ENCODE measurements at regions not wholly inside any gene's neighbourhood (a gene's known extent, or its start where the extent isn't known, plus 50 kb on each side); places are given as distances from the start of the nearest gene placed in this dataset.
A peak's percentile ranks its signal among the peaks of the same experiment; 100 is the strongest.

DNA sequence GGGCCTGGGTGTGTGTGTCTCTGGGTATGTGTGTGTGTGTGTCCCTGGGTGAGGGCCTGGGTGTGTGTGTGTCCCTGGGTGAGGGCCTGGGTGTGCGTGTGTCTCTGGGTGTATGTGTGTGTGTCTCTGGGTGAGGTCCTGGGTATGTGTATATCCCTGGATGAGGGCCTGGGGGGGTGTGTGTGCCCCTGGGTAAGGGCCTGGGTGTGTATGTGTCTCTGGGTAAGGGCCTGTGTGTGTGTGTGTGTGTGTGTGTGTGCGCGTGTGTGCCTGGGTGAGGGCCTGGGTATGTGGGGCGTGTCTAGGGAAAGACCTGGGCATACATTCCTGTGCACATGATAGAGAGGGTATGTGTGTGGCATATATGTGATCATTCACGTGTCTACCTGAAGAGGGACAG is 155.1 kb upstream of the ZC3H12A start:
- Histone ChIP-seq H3K36me3 (no peaks in the 10 kb centered on the region), H3K9me3 (no peaks in the 10 kb centered on the region), H3K4me3 (no peak overlapping the region), H3K27ac (no peak overlapping the region), H3K27me3 (peaks cover 61% of the 10 kb centered on the region), H3K4me1 (peaks cover 9% of the 10 kb centered on the region)
- TF ChIP-seq POLR2A (IDR thresholded peaks at IDR 0.05): no peak
- TF ChIP-seq, protein P1, sequence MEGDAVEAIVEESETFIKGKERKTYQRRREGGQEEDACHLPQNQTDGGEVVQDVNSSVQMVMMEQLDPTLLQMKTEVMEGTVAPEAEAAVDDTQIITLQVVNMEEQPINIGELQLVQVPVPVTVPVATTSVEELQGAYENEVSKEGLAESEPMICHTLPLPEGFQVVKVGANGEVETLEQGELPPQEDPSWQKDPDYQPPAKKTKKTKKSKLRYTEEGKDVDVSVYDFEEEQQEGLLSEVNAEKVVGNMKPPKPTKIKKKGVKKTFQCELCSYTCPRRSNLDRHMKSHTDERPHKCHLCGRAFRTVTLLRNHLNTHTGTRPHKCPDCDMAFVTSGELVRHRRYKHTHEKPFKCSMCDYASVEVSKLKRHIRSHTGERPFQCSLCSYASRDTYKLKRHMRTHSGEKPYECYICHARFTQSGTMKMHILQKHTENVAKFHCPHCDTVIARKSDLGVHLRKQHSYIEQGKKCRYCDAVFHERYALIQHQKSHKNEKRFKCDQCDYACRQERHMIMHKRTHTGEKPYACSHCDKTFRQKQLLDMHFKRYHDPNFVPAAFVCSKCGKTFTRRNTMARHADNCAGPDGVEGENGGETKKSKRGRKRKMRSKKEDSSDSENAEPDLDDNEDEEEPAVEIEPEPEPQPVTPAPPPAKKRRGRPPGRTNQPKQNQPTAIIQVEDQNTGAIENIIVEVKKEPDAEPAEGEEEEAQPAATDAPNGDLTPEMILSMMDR (IDR thresholded peaks at IDR 0.05): no peak
- no peak for TF ChIP-seq EP300 (IDR thresholded peaks at IDR 0.05)
- no peak for TF ChIP-seq POLR2AphosphoS5 (IDR thresholded peaks at IDR 0.05)
- WGBS: 68% methylated on average over 5 of the region's 5 CpGs
- DNase-seq (ENCODE audit: low spot score in 2 of 2): no peak

DNA sequence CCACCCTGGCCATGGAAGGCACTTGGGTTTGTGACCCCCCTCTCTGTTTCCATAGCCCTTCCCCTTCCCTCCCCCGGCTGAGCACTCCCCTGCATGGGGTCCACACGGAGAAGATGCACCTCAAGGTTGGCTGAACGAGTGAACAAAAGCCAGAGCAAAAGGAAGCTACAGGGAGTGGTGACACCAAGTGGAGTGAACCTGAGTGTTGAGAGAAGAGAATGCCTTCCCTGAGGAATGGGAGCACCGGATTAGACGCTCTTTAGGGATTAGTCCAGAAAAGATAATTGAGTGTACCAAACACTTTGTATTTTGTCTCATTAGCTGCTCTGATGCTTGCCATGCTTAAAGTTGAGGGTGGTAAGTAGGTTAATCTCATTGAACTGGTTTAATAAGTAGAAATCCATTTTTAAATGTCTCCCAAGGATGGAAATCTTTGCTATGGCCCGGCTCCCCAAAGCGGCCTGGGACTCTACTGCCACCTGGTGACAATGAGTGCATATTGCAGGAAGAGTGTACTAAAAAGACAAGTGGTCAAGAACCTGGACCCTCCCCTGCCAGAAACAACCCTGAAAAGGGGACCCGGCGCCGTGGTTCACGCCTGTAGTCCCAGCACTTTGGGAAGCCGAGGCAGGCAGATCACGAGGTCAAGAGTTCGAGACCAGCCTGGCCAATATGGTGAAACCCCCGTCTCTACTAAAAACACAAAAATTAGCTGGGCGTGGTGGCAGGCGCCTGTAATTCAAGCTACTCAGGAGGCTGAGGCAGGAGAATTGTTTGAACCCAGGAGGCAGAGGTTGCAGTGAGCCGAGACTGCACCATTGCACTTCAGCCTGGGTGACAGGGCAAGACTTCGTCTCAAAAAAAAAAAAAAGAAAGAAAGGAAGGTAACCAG is 150.6 kb upstream of the ZC3H12A start:
- TF ChIP-seq, protein P1 (IDR thresholded peaks at IDR 0.05): peak in 1 of 2 donors; percentile 14
- no peak for TF ChIP-seq POLR2A (IDR thresholded peaks at IDR 0.05)
- no peak for TF ChIP-seq EP300 (IDR thresholded peaks at IDR 0.05)
- TF ChIP-seq POLR2AphosphoS5 (IDR thresholded peaks at IDR 0.05): no peak
- H3K9me3 ChIP-seq: no peaks in the 10 kb centered on the region
- WGBS: 54% methylated on average over 15 of the region's 19 CpGs
- H3K4me1 ChIP-seq: no peaks in the 10 kb centered on the region
- H3K4me3 ChIP-seq: no peak overlapping the region
- no peak overlapping the region for H3K27ac ChIP-seq
- peaks cover 34% of the 10 kb centered on the region for H3K27me3 ChIP-seq
- DNase-seq (ENCODE audit: low spot score in 2 of 2): no peak
- H3K36me3 ChIP-seq: no peaks in the 10 kb centered on the region

DNA sequence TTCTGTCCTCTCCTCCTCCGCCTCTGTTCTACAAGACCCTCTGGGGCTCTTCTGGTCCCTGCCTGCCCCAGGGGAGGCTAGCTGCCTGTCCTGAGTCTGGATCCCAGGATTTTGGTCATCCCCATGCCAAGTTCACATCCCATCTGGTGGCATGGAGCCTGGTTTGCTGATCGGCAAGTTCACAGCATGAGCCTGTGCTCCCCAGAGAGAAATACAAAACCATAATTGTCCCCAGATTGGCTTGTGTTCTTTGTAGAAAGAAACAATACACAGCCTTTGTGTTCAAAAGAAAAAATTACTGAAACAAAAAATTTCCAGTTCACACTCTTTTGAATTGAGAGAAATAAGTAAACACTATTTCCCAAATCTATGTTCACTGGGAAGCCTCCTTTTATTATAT is 149.4 kb upstream of the ZC3H12A start:
- TF ChIP-seq, protein P1 (IDR thresholded peaks at IDR 0.05): no peak
- no peak for TF ChIP-seq POLR2AphosphoS5 (IDR thresholded peaks at IDR 0.05)
- no peak for TF ChIP-seq POLR2A (IDR thresholded peaks at IDR 0.05)
- TF ChIP-seq EP300 (IDR thresholded peaks at IDR 0.05): no peak
- no peak for DNase-seq (ENCODE audit: low spot score in 2 of 2)
- 62% methylated on average over 2 of the region's 2 CpGs for WGBS

DNA sequence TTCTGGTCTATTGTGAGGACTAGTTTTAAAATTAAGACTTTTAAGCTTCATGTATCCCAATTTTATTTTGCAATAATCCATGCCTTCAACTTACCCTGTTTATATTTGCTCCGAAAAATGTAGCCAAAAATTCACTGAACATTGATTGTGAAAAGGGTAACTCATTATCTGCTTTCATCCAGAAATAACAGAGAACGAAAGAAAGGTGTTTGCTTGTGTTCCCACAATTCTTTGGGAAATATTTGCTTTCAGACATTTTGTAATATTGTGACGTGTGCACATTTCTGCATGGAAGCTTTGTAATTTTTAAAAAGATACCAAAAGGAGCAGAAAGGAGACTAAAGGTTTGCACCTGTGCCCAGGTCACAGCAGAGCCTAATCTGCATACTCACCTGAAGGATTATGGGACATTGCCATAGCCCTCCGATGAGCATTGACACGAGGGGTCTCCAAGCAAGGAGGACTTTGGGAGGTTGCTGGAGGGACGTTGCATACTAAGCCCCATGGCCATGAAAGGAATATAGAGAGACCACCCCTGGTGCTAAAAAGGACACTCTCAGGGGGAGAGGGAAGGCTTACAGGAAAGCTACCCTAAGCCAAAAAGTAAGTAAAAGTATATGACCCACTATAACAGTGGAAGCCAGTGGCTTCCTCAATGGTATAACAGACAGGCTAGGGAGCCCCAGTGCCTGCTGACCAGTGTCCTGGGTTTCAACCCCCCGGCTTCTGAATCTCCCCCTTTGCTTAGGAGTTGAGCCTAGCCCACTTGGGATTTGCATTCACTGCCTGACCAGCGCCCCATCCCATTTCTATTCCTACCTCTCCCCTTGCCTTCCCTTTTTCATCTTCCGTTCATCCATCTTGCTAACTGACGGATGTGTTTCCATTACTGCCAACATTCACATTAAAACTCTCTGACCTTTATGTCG is 148.6 kb upstream of the ZC3H12A start:
- no peaks in the 10 kb centered on the region for H3K36me3 ChIP-seq
- H3K9me3 ChIP-seq: no peaks in the 10 kb centered on the region
- no peaks in the 10 kb centered on the region for H3K4me1 ChIP-seq
- TF ChIP-seq, protein P1 (IDR thresholded peaks at IDR 0.05): no peak
- TF ChIP-seq EP300 (IDR thresholded peaks at IDR 0.05) (no peak), POLR2A (IDR thresholded peaks at IDR 0.05) (no peak), POLR2AphosphoS5 (IDR thresholded peaks at IDR 0.05) (no peak)
- H3K27ac ChIP-seq: no peak overlapping the region
- no peak overlapping the region for H3K4me3 ChIP-seq
- no peak for DNase-seq (ENCODE audit: low spot score in 2 of 2)
- H3K27me3 ChIP-seq: peaks cover 27% of the 10 kb centered on the region
- 72% methylated on average over 11 of the region's 11 CpGs for WGBS

More for the DNA sequence above, 149.4 kb upstream of the ZC3H12A start:
- H3K4me1 ChIP-seq: no peaks in the 10 kb centered on the region
- no peaks in the 10 kb centered on the region for H3K9me3 ChIP-seq
- H3K27me3 ChIP-seq: peaks cover 22% of the 10 kb centered on the region
- H3K27ac ChIP-seq: no peak overlapping the region
- H3K36me3 ChIP-seq: no peaks in the 10 kb centered on the region
- H3K4me3 ChIP-seq: no peak overlapping the region

DNA sequence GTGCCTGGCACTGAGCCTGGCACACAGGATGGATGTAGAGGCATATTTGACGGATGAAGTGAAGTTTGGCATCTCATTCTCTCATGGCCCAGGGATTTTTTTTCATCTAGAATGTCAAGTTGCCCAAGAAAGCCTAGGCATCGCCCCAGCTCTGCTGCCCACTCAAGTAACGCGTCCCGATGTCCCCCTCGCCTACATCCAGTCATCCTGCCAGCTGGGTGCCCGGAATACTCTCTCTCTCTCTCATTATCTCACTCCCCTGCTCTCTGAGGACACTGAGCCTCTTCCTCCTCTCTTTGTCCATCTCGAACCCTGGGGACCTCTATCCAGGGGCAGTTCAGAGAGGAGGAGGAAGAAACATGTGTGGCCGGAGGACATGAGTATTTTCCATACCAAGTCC is 142.3 kb upstream of the ZC3H12A start:
- Histone ChIP-seq H3K9me3 (no peaks in the 10 kb centered on the region), H3K4me1 (no peaks in the 10 kb centered on the region), H3K27me3 (peaks cover 19% of the 10 kb centered on the region), H3K27ac (no peak overlapping the region), H3K36me3 (no peaks in the 10 kb centered on the region), H3K4me3 (no peak overlapping the region)
- WGBS: 82% methylated on average over 9 of the region's 9 CpGs
- peak in 1 of 2 donors; percentile 11 for DNase-seq (ENCODE audit: low spot score in 2 of 2)
- TF ChIP-seq POLR2AphosphoS5 (IDR thresholded peaks at IDR 0.05): no peak
- TF ChIP-seq, protein P1 (IDR thresholded peaks at IDR 0.05): no peak
- TF ChIP-seq POLR2A (IDR thresholded peaks at IDR 0.05): no peak
- no peak for TF ChIP-seq EP300 (IDR thresholded peaks at IDR 0.05)
